GM19468 (cell line): ENCODE measurements at regions not wholly inside any gene's neighbourhood (a gene's known extent, or its start where the extent isn't known, plus 50 kb on each side); places are given as distances from the start of the nearest gene placed in this dataset.

Source experiments
- ATAC-seq: cut with Tn5 transposase; IDR thresholded peaks from one replicate; pipeline ENCODE4 v1.9.1; 2021; ENCODE audit warnings: mild to moderate bottlenecking, moderate library complexity, moderate number of reproducible peaks; ENCODE audit not compliant: unreplicated experiment; ENCODE audit errors: extremely low read depth

DNA sequence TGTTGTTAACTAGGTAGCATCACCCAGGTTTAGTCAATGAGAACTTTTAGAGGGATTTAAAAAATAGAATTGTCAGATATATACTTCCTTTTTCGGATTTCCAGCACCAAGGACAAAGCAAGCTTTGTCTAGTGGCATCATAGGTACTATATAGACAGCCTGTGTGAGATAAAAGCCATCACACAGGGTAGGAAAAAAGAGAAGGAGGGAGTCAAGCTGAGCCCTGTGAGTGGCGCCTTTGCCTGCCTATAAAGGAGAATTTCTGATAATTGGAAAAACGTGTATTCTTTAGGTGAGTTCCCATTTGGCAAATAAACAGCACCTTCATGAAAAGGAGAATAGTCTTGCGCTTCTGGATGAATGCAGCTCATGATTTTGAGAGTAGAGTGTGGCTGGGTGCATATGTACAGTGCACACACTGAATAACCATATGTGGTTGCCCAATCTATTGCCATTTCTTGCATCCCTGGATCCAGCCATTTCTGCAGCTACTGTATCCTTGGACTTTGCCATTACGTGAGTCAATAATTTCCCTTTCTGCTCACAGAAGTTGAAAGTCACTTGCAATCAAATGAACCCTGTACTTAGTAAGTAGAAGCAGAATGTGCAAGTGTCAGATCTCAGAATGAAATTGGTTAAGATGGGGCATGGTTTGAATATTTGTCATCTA is 559.9 kb upstream of the MEX3C start:
- ATAC-seq: no peak

DNA sequence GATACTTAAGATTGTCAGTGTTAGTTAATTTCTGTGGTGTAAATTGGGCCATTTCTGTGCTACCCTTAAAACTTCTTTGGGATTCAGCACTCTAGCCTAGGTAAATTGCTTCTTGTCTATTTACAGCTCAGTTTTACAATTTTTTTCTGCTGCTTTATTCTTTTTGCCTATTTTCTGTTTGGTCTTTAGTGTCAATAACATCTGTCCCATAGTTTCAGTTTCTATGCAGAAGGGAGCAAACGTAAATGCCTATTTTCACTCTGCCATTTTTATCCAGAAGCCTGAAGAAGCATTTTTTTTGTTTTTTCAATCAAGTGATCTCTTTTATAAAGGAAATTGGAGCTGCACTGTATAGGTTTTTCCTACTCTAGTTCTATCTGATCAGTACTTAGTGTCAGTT is 564.9 kb upstream of the MEX3C start:
- no peak for ATAC-seq

DNA sequence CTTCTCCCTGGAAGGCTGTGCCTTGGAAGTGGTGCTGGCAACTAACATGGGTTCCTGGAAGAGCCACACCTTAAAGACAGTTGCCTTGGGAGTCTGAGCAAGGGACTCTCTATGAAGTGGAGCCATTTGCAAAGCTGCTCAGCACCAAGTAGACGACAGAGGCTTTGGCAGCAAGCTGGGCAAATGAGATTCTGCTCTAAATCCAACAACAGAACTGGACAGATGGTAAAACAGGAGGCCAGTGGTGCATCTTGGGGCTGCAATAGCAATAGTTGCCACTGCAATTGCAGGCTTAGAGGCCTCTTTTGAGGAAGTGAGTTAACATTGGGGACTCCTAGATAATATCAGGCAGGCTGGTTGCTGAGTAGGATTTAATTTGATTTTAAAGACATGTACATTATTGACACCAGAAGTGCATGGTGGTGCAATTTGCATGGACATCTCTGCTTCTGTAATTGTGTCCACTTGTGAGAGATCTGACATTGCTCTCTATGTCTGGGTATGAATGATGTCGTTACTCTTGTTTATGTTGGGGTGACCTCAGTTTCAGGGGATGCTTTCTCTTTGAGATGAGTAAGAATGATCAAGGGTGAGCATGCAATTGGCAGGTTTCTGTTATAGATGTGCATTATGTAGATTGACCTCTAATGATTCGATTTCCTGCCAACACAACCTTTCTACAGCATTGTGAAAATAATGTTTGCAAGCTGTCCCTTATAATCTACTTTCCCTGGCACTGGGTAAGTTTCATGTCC is 568.3 kb upstream of the MEX3C start:
- ATAC-seq: no peak

DNA sequence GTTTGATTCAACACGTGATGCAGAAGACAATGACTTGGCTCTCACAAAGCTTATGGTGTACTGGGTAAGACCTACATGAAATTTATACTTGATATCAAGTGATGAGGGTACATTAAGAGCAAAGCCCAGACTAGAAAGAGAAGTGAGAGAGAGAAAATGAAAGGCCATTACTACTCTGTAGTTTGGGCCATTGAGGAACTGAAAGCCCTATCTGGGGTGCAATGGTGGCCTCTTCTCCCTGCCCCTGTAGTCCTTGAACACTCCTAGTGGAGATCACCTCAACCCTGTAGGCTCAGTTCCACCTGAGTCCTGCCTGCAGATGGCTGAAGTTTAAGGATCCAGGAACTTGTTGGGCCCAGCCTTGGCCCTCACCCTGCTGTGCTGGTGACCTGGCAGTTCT is 569.8 kb upstream of the MEX3C start:
- ATAC-seq: peak; percentile 48

DNA sequence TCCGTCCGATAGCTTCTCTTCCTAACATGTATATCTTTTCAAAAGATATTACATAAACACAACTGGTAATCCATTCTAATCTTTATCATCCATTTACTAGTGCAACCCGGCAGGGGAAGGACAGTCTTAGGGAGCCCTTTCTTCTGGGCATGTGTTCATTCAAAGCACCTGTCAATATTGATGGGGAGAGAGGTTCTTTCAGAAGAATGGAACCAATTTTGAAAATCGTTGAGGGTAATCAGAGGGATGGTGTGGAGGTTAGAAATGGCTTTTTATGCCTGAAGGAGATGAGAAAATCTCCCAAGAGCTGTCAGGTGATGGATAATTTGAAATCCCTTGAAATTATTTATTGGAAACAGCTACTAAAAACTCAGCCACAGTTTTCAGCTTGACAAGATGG is 561.9 kb upstream of the DCC start:
- ATAC-seq: no peak

DNA sequence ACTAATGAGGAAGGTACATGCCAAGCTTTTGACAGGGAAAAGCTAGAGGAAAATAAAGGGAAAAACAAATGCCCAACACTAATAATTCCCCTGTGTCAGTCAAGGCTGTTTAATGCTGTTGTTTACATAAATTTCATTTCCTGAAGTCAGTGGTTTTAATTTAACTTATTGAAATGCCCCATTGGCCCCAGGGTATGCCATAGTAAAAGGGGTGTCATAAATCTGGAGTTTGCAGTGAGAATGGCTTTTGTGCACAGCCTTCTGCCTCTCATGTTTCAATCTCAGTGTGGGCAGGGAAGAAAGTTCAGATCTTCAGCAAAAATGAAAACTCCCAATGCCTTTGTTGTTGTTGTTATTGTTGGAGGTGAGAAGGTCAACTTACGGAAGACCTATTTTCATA is 550.1 kb upstream of the DCC start:
- no peak for ATAC-seq

DNA sequence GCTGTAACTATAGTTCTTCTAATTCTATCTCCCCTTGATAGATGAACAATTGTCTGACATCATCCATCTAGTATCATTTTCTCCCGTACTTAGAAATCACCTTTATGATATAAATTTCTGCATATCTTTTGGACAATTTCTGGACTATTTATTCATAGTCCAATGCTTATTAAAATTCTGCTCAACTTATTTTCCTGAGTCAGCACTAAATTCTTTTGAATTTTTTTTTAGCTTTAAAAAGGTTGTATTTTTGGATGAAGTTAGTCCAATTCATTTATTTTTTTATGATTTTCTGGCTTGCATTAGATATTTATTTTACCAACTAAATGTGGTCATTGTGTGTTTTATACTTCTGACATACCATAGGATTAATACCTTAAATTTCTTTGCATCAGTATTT is 538.5 kb upstream of the DCC start:
- no peak for ATAC-seq

DNA sequence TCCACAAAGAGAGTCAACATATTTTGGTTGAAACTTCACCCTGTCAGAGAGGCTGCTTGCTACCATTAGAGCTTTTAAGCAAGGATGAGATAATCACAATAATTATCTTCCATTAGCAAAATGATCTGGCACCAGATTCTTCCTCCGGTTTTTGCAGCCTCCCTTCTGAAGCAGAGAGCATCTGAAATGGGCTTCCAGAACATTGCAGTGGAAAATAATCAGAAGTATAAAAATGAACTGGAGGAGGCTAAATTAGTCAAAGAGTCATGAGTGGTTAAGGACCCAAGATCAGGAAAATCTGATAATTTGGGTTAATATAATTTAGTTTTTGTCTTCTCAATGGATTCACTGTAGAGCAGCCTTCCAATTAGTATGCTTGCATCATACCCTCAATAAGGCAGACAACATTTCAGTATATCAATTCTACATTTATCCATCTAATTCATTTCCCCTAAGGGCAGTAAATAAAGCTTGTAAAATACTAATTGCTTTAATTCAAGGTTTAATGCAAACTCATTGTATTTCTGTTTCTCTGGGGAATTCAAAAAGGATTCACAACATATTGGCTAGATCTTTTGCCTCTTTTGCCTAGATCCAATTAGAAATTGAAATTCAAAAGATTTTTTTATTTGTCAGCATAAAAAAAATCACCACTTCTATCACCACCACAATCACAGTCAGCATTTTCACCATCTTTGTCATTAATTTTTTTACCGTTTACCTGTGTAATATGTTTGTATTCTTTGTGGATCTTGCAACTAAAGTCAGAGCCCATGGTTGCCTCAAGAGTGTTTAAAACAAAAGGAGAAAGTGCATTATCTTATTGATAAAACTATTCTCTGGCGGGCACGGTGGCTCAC is 537.2 kb upstream of the DCC start:
- no peak for ATAC-seq

DNA sequence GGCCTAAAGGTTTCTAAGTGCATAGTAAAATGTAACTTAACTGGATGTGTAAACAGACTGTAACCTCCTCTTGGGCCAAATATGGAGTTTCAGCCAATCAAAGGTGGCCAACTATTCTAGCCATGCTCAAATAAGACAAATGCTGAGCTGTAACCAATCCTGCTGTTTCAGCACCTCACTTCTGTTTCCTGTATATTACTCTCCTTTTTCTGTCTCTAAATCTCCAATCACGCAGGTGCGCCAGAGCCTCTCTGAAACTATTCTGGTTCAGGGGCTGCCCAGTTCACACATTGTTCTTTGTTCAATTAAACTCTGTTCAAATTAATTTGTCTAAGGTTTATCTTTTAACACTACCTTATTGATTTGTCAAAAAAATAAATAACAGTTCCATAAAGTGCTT is 532.7 kb upstream of the DCC start:
- no peak for ATAC-seq

DNA sequence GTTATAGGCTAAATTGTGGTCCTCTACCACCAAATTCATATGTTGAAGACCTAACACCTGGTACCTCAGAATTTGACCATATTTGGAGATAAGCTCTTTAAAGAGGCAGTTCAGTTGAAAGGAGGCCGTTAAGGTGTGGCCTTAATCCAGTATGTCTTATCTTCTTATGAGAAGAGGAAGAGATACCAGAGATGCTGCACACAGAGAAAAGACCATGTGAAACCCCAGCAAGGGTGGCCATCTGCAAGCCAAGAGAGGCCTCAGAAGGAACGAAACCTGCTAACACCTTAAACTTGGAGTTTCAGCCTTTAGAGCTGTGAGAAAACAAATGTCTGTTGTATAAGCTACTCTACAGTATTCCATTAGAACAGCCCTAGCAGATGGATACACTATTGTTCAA is 528.1 kb upstream of the DCC start:
- ATAC-seq: peak; percentile 37

DNA sequence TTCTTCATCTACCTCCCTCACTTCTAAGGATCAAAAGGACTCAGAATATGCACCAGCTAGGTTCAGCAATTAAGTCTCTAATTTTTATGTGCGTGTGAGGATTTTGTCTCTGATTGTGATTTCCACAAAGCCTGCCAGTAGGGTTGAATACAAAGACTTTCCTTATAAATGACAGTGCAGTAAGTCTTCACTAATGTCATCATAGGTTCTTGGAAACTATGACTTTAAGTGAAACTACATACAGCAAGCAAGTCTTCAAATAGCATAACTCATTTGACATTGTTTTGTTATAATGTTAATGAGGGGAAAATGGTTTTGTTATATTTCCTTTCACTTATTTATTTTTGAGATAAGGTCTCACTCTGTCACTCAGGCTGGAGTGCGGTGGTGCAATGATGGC is 526.3 kb upstream of the DCC start:
- ATAC-seq: no peak

DNA sequence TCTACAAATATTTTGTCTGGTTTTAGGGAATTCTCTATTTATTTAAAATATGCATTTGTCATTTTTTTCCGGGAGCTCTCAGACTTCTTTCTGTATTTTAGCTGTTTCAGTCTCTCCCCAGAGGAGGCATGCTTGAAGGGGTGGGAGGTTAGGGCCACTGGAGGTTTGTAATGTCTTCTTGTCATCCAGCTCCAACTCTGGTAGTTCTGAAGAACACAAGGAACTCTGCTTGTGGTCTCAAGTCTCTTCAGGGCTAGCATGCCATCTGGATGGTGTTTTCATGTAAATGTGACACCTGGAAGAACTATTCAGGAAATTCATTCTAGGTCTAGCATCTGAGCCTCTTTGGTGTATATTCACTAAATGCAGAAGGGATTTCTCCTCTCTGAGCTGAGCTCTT is 518.4 kb upstream of the DCC start:
- no peak for ATAC-seq

DNA sequence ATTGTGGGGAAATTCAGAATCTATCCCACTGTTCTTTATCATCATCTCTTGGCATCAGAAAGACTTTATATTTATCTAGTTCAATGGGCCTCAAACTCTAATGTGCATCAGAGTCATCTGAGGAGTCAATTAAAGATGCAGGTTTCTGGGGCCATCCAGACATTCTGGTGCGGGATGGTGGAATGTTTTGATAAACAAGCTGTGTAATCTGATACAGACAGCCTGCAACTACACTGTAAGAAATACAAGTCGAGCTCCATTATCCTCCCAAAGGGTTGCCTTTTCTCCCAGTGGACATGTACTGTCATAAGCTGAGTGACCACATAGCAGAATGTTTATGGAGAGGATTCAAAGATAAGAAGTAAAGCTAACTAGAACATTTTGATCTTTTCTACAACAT is 515.3 kb upstream of the DCC start:
- no peak for ATAC-seq

DNA sequence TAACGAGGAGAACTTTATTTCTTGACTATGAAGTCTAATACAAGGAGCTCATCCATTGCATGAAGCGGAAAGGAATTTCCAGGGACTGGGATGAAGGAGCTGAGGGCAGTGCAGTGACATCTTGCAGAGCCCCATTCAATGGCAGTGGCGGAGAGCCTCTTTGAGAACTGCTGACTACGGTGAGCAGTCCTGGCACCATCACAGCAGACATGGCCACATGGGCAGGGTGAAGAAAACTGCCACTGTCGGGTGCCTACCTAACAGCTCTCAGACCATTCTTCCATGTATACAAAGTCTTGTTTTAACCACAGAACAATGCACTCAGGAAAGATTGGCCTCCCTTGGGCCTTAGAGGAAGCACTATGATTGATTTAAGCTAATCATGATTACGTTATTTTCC is 506.1 kb upstream of the DCC start:
- no peak for ATAC-seq

DNA sequence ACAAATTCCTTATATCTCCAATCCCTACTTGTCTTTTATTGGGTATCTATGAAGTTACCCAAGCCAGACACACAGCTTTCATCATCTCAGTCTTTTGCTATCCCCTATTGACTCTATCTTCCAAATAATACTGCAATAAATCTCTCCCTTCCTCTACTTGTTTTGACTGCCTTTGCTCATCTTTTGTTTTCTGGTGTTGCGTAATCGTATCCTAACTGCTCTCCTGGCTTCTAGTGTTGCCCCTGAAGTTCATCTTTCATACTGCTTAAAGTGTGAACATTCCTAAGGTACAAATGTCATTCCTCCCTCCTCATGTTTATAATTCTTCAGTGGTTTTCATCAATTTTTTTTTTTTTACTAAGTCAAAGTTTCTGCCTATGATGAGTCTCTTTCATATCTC is 491.3 kb upstream of the DCC start:
- no peak for ATAC-seq

DNA sequence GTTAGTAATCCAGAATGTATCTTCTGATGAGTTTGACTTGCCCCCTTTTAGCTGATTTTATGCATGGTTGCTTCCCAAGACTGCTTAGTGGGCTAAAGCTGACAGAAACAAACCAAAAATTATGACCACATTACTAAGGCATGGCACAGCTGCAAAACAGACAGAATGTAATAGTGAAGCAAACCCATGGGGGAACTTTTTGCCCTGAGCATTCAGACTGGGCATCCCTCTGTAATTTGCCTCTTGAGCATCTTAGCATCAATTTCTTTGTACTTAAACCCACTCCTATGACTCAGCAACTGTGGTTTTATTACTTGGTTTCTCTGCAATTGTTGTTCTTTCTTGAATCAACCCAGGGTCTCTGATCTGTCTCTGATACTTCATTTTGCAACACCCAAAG is 487.3 kb upstream of the DCC start:
- no peak for ATAC-seq

DNA sequence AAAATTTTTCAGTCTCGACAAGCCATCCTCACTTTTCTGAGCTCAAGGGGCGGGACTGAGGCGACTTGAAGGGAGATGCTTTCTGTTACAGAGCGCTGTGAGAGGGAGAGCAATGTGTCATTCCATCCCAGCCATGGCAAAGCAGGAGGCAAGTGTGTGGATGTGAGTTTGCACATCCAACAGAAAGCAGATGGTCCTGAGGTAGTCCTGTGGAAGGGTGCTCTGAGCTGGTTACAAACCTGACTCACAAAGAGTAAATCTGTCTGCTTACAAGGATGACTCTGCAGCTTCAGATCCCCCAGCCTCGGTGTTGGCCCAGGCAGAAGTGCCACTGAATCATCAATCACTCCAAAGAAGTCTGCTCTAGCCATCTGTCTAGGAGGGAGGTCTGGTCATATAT is 482.0 kb upstream of the DCC start:
- no peak for ATAC-seq

DNA sequence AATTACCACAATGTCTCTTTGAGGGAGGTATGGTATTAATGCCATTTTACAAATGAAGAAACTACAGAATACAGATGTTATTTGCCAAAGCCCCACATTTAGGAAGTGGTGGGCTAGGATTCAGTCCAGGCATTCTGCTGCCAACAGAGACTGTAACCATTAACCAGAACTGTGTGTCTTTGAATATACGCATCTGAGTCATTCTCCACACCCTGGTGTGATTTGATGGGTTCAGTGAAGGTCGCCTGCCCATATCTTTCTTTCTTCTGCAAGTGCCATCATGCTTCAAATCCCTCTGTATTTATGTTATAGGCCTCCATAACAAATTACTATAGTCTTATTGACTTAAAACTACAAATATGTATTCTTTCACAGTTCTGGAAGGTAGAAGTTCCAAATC is 479.0 kb upstream of the DCC start:
- no peak for ATAC-seq

DNA sequence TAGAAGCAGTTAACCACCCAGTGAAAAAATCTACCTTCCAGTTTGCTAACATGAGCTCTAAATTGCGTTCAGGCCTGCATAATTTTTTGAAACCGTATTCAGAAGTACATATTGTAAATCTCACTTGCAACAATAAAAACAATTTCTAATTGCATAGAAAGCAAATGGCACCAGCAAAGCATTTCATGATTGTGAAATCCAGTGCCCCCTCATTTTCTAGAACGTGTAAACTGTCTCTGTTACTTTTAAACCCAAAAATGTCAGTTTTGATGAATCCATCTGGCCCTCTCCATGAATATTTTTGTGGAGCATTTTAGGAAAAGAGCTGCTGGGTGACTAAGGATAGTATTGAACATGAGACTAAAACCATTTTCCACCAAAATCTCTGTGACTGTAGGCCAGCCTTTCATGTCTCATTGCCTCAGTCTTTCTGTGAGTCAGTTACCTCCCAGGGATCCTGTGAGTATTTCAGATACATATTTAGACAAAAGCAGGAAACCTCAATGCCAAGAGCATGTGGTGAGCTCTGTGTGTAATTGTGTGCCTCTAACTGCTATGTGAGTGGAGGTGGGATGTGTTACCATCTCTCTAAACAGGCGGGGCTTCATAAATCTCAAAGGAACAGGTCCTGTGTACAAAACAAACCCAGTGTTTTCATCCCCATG is 477.8 kb upstream of the DCC start:
- no peak for ATAC-seq

DNA sequence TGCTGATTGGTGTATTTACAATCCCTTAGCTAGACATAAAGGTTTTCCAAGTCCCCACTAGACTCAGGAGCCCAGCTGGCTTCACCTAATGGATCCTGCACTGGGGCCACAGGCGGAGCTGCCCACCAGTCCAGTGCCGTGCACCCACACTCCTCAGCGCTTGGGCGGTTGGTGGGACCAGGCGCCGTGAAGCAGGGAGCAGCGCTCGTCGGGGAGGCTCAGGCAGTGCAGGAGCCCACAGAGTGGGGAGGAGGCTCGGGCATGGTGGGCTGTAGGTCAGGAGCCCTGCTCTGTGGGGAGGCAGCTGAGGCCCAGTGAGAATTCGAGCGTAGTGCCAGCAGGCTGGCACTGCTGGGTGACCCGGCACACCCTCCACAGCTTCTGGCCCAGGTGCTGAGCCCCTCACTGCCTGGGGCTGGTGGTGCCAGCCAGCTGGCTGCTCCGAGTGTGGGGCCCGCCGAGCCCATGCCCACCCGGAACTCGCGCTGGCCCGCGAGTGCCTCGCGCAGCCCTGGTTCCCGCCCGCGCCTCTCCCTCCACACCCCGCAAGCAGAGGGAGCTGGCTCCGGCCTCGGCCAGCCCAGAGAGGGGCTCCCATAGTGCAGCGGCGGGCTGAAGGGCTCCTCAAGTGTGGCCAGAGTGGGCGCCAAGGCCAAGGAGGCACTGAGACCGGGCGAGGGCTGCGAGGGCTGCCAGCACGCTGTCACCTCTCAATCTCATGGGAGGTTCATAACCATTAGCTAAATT is 475.6 kb upstream of the DCC start:
- no peak for ATAC-seq
